HG03558 (cell line): ENCODE measurements at regions not wholly inside any gene's neighbourhood (a gene's known extent, or its start where the extent isn't known, plus 50 kb on each side); places are given as distances from the start of the nearest gene placed in this dataset.

ENCODE experiments used
- ATAC-seq: cut with Tn5 transposase; IDR thresholded peaks from one replicate; pipeline ENCODE4 v1.9.1; 2021; ENCODE audit warnings: moderate number of reproducible peaks; ENCODE audit not compliant: unreplicated experiment; ENCODE audit errors: extremely low read depth

DNA sequence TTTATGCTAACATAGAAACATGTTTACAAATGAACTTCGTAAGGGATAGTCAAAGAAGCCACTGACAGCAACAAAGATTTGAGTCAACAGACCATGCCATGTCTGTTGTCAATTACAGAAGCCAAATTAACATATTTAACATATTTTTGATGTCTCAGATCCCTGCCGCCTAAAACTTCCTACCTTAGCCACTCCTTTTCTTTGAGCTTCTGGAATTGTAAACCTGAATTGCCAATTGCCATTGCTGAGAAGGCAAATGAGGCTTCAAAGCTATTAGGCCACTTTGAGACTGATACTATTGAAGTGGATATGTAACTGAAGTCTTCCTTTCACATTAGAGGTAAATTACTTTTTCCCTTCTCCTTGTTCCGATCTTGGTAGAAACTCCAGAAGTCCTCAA, 66.0 kb upstream of the DSEL start:
- ATAC-seq = no peak

DNA sequence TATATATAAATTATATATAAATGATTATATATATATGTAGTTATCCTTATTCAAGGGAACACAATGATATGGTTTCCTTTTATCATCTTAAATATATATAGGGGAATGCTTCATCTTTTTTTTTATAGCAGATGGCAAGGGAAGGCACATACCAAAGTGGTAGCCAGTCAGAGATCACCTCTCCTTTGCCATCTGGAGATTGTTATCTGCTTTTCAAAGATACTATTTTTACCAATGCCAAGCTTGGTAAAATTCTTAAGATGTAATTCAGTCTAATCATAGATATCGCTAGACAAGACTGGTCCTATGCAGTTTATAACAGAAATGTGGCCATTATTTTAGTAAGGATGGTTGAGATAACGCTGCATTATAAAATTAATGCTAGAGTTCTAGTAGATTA, 64.7 kb upstream of the DSEL start:
- ATAC-seq = no peak

DNA sequence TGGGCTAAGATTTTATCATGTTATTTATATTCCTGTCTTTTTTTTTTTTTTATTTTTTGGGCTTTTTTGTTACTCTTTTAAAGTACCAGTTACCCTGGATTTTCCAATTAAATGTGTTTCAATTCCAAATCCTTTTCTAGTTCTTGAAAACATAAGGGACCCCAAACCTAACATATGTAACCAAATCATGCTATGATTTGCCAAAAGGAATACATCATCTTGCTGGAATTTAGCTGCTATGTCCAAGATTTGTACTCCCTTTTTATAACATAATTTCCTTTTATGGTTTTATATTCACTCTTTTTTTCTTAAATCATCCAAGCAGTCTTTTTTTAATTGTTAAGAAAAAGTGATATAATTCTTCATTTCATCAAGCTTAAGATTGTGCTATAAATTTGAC, 60.9 kb upstream of the DSEL start:
- ATAC-seq = no peak

DNA sequence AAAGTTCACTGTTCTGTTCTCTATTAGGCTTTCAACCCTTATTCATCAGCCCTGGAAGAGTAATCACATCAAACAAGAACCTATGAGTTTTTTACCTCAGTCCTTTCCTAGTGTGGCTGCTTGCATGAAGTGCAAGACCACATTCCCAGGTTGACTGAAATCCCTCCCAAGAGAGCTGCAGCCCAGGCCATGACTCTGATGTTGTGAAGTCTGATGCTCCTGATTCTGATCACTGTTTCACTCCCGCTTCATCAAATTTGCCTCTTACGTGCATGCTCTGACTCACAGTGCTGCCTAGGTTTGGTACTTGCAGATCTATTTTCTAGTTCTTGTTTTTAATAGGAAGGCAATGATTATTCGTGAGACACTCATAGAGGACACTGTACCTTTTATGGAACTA, 58.2 kb upstream of the DSEL start:
- no peak for ATAC-seq

DNA sequence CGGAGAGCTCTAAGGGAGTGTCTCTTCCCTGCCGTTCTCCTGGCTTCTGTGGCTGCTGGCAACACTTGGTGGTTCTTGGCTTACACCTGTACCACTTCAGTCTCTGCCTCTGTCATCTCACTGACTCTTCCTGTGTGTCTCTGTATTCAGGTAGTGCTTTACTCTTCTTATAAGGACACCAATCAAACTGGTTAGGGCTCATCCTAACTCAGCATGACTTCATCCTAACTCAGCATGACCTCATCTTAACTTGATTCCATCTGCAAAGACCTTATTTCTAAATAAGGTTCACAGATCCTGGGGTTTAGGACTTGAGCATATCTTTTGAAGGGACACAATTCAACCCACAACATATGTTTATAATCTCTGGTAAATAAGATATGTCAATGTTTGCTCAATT, 51.6 kb upstream of the DSEL start:
- no peak for ATAC-seq
